Tibial artery (tissue), 4 donors: ENCODE measurements at regions not wholly inside any gene's neighbourhood (a gene's known extent, or its start where the extent isn't known, plus 50 kb on each side); places are given as distances from the start of the nearest gene placed in this dataset.

ENCODE experiments used
- DNase-seq, 2 donors: peaks; one replicate each; pipeline ENCODE4 v3.0.0-alpha.2; 2019
- H3K27ac ChIP-seq, 2 donors: fragments of 200-600 bp; sonication (generic) in 1 of 2; 1 replicate in 1 of 2; 2 replicates in 1 of 2; pipeline ENCODE4 v1.5.1; 2018 to 2019; ENCODE audit warnings: mild to moderate bottlenecking in 1 of 2
- H3K27me3 ChIP-seq, 2 donors: fragments of 200-600 bp; sonication (generic) in 1 of 2; one replicate each; pipeline versions ENCODE4 v1.5.1 to v1.6.0; 2016 to 2019
- H3K36me3 ChIP-seq, 3 donors: fragments of 200-600 bp; sonication (generic) in 2 of 3; one replicate each; pipeline ENCODE4 v1.5.1; 2016 to 2019; ENCODE audit warnings: mild to moderate bottlenecking in 2 of 3
- H3K4me1 ChIP-seq, 4 donors: fragments of 200-600 bp; sonication (generic) in 2 of 4; 1 replicate in 3 of 4; 2 replicates in 1 of 4; pipeline ENCODE4 v1.5.1; 2016 to 2019
- H3K4me3 ChIP-seq, 2 donors: fragments of 200-600 bp; sonication (generic) in 1 of 2; 1 replicate in 1 of 2; 2 replicates in 1 of 2; pipeline ENCODE4 v1.5.1; 2018 to 2019; ENCODE audit warnings: mild to moderate bottlenecking in 2 of 2
- H3K9me3 ChIP-seq, 3 donors: fragments of 200-600 bp; sonication (generic) in 1 of 3; one replicate each; pipeline ENCODE4 v1.5.1; 2016 to 2019
- CTCF ChIP-seq, 2 experiments: fragments of 200-600 bp in 1 of 2; fragments of 450-650 bp in 1 of 2; IDR thresholded peaks; one replicate each; pipeline ENCODE4 v1.5.1; 2017 to 2019; ENCODE audit warnings: antibody characterized with exemption in 2 of 2, mild to moderate bottlenecking in 1 of 2, moderate library complexity in 1 of 2
- intact Hi-C: fragments of 100-400 bp; cut with DNase I; formaldehyde crosslinking; loops from one replicate; pipeline ENCODE4 v1.15.0; 2023; ENCODE audit warnings: low total_unique reads

DNA sequence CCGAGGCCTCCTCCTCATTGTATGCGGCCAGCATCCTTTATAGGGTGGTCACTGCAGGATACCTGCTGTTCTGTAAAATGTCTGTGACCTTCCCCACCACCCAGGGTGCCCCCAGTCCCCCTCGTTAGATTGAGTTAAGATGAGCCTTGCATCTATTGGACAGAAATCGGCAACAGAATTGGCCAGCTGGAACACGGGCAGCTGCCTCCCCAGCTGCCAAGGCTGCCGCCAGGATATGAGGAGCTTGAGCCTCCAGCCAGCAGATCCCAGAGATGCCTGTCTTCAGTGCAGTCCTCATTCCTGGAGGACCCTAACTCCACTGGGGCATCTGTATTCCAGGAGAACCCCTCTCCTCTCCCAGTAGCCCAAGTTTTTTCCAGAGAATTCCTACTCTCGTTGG lies 463.0 kb downstream of the TSHZ3 start:
- Histone ChIP-seq H3K4me1 (no peaks in the 10 kb centered on the region), H3K27ac (no peak overlapping the region), H3K36me3 (no peaks in the 10 kb centered on the region), H3K9me3 (no peaks in the 10 kb centered on the region), H3K4me3 (no peak overlapping the region), H3K27me3 (no peaks in the 10 kb centered on the region)
- no peak for DNase-seq
- TF ChIP-seq CTCF (IDR thresholded peaks at IDR 0.05), result no peak
- intact Hi-C loops, result no loop called here

DNA sequence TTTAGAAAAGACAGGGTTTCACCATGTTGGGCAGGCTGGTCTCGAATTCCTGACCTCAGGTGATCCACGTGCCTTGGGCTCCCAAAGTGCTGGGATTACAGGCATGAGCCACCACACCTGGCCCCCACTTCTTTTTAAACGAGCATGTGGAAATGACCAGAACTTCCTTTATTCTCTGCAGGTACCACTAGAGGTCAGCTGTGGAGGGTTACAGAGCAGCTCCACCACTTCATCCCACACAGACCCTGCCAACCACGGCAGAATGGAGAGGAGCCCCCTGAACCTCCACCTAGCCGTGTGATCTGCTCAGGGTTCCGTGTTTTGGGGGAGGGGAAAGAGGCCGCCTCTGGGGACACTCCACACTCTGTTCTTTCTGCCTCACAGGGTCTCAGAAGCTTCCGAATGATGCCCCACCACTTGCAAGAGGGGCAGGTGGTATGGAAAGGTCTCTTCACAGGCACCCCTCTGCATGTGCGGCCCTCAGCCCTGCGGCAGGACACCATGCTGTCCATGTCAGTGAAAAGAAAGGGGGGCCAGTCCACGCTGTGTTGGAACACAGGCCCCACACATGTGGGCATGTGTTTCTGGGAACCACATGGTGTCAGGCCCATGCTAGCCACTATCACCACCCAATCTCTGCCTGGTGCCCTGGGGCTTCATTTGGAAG lies 465.0 kb downstream of the TSHZ3 start:
- Histone ChIP-seq H3K9me3 (no peaks in the 10 kb centered on the region), H3K4me3 (no peak overlapping the region), H3K27ac (no peak overlapping the region), H3K36me3 (no peaks in the 10 kb centered on the region), H3K4me1 (no peaks in the 10 kb centered on the region), H3K27me3 (no peaks in the 10 kb centered on the region)
- TF ChIP-seq CTCF (IDR thresholded peaks at IDR 0.05), result no peak
- intact Hi-C loops, result no loop called here
- DNase-seq, result no peak

DNA sequence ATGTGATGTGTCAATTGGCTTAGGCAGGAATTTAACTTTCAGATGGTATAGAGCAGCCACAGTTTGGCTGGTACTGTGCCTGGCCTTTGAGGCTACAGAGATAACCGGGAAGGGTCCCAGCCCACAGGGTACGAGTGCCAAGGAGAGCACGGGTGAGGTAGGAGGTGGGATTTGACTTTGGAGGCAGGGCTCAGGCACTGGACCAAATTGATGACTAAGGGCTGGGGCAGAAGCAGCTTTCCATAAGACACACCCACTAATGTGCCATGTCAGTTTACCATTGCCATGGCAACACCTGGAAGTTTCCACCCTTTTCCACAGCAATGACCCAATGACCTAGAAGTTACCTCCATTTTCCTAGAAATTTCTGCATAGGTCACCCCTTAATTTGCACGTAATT lies 466.2 kb downstream of the TSHZ3 start:
- DNase-seq, result no peak
- intact Hi-C loops, result no loop called here
- Histone ChIP-seq H3K9me3 (no peaks in the 10 kb centered on the region), H3K36me3 (no peaks in the 10 kb centered on the region), H3K27ac (no peak overlapping the region), H3K27me3 (no peaks in the 10 kb centered on the region), H3K4me1 (no peaks in the 10 kb centered on the region), H3K4me3 (no peak overlapping the region)
- no peak for TF ChIP-seq CTCF (IDR thresholded peaks at IDR 0.05)

DNA sequence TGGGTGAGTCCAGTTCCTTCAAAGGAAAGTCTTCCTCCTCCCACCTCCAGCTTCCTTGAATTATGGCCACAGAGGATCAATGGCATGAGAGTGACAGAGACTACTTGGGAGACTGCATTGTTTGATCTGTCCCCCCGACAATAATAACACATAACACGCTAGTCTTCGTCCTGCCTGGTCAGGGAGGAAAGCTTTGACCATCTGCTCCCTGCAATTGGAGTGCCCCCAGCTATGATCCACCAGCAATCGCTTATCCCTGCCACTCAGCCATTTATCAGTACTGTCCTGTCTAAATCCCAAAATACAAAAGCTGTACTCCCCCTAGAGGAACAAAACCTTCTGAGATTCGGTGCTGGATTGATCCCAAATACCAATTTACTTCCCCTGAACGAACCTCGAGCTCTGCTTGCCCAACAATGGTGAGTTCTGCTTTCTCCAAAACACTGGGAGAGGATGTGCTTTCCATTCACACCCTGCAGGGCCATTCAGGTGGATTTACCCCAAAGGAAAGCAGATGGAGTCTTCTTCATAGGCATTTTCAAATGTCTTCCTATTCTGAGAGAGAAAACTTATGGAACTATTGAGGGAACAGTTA lies 466.7 kb downstream of the TSHZ3 start:
- Histone ChIP-seq H3K27ac (no peak overlapping the region), H3K4me3 (no peak overlapping the region), H3K4me1 (no peaks in the 10 kb centered on the region), H3K36me3 (no peaks in the 10 kb centered on the region), H3K9me3 (no peaks in the 10 kb centered on the region), H3K27me3 (no peaks in the 10 kb centered on the region)
- DNase-seq, result no peak
- TF ChIP-seq CTCF (IDR thresholded peaks at IDR 0.05), result no peak
- intact Hi-C loops, result no loop called here

DNA sequence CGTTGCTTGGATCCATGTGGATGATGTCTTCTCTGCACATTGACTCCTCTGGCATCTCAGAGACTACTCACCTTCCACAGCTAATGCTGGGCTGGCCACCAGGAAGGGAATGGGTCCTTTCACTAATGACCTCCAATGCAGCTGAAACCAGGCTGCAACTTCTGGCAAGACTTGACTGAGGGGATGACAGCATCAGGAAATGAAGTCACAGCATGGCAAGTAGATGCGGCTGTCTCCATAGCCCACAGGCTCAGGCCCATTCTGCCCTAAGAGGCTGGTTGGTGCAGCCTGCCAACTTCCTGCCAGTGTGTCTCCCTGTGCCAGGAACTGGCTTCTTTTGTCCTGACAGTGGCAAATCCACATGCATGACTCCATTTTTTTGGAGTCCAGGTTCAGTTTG lies 467.3 kb downstream of the TSHZ3 start:
- no peak for DNase-seq
- no peak overlapping the region for H3K27ac ChIP-seq
- no peak overlapping the region for H3K4me3 ChIP-seq
- no peaks in the 10 kb centered on the region for H3K9me3 ChIP-seq
- TF ChIP-seq CTCF (IDR thresholded peaks at IDR 0.05), result no peak
- intact Hi-C loops, result no loop called here
- no peaks in the 10 kb centered on the region for H3K36me3 ChIP-seq
- H3K4me1 ChIP-seq, result no peaks in the 10 kb centered on the region
- H3K27me3 ChIP-seq, result no peaks in the 10 kb centered on the region
